Osteocyte (in vitro differentiated cells): ENCODE measurements at regions not wholly inside any gene's neighbourhood (a gene's known extent, or its start where the extent isn't known, plus 50 kb on each side); places are given as distances from the start of the nearest gene placed in this dataset.

Source experiments
- DNase-seq: peaks from one replicate; pipeline ENCODE4 v3.0.0; 2021; ENCODE audit warnings: mixed read lengths; ENCODE audit not compliant: unreplicated experiment; ENCODE audit errors: extremely low spot score
- H3K27ac Mint-ChIP-seq: one replicate; pipeline ENCODE4 v1.8.0; 2021; ENCODE audit warnings: mild to moderate bottlenecking, mixed read lengths; ENCODE audit not compliant: unreplicated experiment
- H3K27me3 Mint-ChIP-seq: one replicate; pipeline ENCODE4 v1.8.0; 2021; ENCODE audit warnings: mixed read lengths; ENCODE audit not compliant: unreplicated experiment
- H3K36me3 Mint-ChIP-seq: one replicate; pipeline ENCODE4 v1.8.0; 2021; ENCODE audit warnings: mixed read lengths; ENCODE audit not compliant: unreplicated experiment
- H3K4me1 Mint-ChIP-seq: one replicate; pipeline ENCODE4 v1.8.0; 2021; ENCODE audit warnings: mixed read lengths; ENCODE audit not compliant: unreplicated experiment
- H3K4me3 Mint-ChIP-seq: one replicate; pipeline ENCODE4 v1.8.0; 2021; ENCODE audit warnings: mild to moderate bottlenecking, moderate library complexity, mixed read lengths; ENCODE audit not compliant: unreplicated experiment
- H3K9me3 Mint-ChIP-seq: one replicate; pipeline ENCODE4 v1.8.0; 2021; ENCODE audit warnings: mixed read lengths; ENCODE audit not compliant: unreplicated experiment
- TF ChIP-seq, protein P1 (sequence below): fragments of 200-600 bp; sonication (generic); IDR thresholded peaks from 2 replicates; pipeline ENCODE4 v1.5.0; 2021; ENCODE audit warnings: antibody characterized with exemption, mild to moderate bottlenecking, moderate library complexity

DNA sequence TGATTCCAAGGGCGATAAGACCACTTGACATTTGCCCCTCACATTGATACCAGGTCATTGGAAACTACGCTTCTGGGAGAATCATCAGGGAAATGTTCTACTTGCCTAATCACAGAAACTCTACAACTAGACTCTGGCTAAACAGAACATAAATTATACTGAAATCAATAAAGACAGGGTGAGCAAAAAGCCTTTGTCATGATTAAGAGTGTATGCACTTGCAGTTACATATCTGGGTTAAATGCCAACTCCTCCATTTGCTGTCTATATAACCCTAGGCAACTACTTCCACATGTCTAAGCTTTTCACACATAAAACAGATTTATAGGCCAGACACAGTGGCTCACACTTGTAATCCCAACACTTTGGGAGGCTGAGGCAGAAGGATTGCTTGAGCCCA, 125.7 kb downstream of the PHLDA1 start:
- H3K9me3 Mint-ChIP-seq: no peaks in the 10 kb centered on the region
- TF ChIP-seq, protein P1, sequence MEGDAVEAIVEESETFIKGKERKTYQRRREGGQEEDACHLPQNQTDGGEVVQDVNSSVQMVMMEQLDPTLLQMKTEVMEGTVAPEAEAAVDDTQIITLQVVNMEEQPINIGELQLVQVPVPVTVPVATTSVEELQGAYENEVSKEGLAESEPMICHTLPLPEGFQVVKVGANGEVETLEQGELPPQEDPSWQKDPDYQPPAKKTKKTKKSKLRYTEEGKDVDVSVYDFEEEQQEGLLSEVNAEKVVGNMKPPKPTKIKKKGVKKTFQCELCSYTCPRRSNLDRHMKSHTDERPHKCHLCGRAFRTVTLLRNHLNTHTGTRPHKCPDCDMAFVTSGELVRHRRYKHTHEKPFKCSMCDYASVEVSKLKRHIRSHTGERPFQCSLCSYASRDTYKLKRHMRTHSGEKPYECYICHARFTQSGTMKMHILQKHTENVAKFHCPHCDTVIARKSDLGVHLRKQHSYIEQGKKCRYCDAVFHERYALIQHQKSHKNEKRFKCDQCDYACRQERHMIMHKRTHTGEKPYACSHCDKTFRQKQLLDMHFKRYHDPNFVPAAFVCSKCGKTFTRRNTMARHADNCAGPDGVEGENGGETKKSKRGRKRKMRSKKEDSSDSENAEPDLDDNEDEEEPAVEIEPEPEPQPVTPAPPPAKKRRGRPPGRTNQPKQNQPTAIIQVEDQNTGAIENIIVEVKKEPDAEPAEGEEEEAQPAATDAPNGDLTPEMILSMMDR: no peak

DNA sequence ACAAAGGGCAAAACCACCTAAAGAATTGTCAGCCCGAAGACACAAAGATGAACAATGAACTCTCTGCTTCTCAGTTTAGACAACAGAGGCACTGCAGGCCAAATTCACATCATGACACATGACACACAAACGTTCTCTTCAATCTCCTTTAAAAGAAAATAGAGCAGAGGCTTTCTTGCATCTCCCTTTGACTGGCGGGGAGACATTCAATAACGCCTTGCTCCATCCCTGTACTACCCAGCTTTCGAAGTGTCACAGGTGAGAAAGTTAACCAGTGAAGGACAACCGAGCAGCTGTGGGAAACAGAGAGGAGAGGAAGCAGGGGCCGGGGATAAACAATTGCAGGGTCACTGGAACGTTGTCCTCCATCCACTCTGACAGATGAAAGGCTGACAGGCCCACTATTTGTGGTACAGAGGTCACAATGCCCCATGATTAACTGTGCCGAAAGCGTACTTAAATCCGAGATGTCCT, 130.8 kb downstream of the PHLDA1 start:
- Mint-ChIP-seq H3K9me3 (no peaks in the 10 kb centered on the region), H3K4me1 (peaks cover 22% of the 10 kb centered on the region), H3K27ac (no peak overlapping the region), H3K36me3 (no peaks in the 10 kb centered on the region), H3K4me3 (no peak overlapping the region), H3K27me3 (no peaks in the 10 kb centered on the region)
- TF ChIP-seq, protein P1: no peak
- no peak for DNase-seq

More for the DNA sequence above, 125.7 kb downstream of the PHLDA1 start:
- H3K36me3 Mint-ChIP-seq: no peaks in the 10 kb centered on the region
- no peak overlapping the region for H3K27ac Mint-ChIP-seq
- no peak for DNase-seq
- H3K27me3 Mint-ChIP-seq: no peaks in the 10 kb centered on the region
- H3K4me1 Mint-ChIP-seq: peaks cover 34% of the 10 kb centered on the region
- no peak overlapping the region for H3K4me3 Mint-ChIP-seq

DNA sequence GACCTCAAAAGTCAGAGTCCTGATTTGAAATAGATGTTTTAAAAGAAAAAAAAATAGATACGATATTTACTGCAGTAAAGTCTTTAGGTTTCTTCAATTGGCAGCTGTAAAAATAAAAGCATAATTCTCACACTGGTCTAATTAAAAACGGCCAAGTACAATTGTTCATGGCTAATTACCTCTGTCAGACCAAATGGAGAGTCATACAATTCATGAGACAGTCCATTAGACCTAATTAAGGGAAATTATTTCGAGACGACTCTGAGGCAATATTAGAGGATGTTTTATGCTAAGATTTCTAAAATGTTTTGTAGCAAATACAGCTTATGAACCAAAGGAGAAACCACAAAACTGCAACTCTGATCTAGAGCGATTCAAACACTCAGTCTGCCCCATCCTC, 131.3 kb downstream of the PHLDA1 start:
- TF ChIP-seq, protein P1: no peak
- H3K4me3 Mint-ChIP-seq: no peak overlapping the region
- DNase-seq: no peak
- H3K27me3 Mint-ChIP-seq: no peaks in the 10 kb centered on the region
- H3K9me3 Mint-ChIP-seq: no peaks in the 10 kb centered on the region
- peaks cover 22% of the 10 kb centered on the region for H3K4me1 Mint-ChIP-seq
- peak overlapping the region; percentile 37 for H3K27ac Mint-ChIP-seq
- H3K36me3 Mint-ChIP-seq: no peaks in the 10 kb centered on the region

DNA sequence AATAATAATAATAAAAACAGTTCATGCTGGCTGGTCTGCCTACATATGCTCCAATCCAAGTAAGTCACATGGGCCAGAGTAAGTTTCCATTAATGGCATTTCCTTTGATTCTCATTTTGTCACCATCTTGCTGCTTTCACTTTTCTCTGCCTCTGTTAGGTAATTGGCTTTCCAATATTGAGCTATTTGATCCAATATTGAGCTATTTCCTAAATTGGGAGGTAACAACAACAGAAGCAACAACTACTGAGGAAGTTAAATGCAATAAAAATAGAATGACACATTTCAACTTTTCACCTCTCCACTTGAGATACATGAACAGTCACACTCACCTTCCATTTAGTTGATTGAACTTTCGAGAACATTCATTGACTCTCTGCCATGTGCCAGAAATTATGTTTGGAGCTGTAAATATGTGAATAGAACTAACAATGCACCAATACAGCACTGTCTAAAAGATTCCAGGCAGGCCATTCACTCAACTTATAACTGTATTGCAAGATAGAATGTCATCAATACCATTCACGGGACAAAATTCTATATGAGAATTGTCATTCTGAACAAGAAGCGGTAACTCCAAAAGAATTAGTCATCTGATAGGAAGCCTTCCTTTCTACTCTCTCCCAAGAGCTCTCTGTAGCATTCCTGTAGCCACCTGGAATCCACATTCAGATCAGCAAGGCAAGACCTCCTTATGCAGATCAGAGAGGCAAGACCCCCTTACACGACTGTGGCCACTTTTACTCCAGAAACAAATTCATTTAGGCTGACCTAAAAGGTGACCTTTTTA, 136.4 kb downstream of the PHLDA1 start:
- Mint-ChIP-seq H3K4me3 (no peak overlapping the region), H3K9me3 (no peaks in the 10 kb centered on the region), H3K4me1 (peaks cover 21% of the 10 kb centered on the region), H3K27me3 (no peaks in the 10 kb centered on the region), H3K27ac (no peak overlapping the region), H3K36me3 (no peaks in the 10 kb centered on the region)
- DNase-seq: no peak
- TF ChIP-seq, protein P1: no peak

DNA sequence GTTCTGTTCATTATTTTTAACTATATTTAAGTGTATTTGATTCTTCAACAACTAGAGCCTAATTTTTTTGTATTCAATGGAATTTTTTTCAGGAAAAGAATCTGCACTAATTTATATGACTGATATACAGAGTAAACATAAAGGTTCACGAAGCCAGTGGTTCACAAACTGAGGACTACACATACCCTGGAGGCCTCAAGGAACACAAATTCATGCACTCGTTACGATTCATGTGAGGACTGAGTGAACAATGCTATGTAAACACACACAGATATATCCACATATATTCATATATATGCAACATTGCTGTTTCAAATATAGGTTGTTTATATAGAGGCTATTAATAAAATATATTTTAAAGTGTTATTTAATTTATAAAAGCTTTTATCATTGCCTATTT, 137.8 kb downstream of the PHLDA1 start:
- TF ChIP-seq, protein P1: no peak
- Mint-ChIP-seq H3K9me3 (no peaks in the 10 kb centered on the region), H3K4me3 (no peak overlapping the region), H3K27me3 (no peaks in the 10 kb centered on the region), H3K27ac (no peak overlapping the region), H3K36me3 (no peaks in the 10 kb centered on the region), H3K4me1 (peaks cover 23% of the 10 kb centered on the region)
- no peak for DNase-seq
